ENCODE measurements at regions not wholly inside any gene's neighbourhood (a gene's known extent, or its start where the extent isn't known, plus 50 kb on each side); places are given as distances from the start of the nearest gene placed in this dataset.

GRCh38 chr6:165999279-165999678 lies 168.4 kb downstream of the TBXT start:
- in situ Hi-C loops (cut with HindIII; ENCODE audit: low pct_unique_long_range_greater_than_20kb, low sequenced_read_pairs), result no loop called here

GRCh38 chr6:165998072-165998471 lies 169.6 kb downstream of the TBXT start:
- DNase-seq (ENCODE audit: low read depth), result no peak

More at GRCh38 chr6:165999279-165999678, 168.4 kb downstream of the TBXT start:
- no peak for DNase-seq (ENCODE audit: low read depth)

GRCh38 chr6:165991341-165991740 lies 176.3 kb downstream of the TBXT start:
- no peak for DNase-seq (ENCODE audit: low read depth)
- in situ Hi-C loops (cut with HindIII; ENCODE audit: low pct_unique_long_range_greater_than_20kb, low sequenced_read_pairs), result no loop called here

More at GRCh38 chr6:165998072-165998471, 169.6 kb downstream of the TBXT start:
- in situ Hi-C loops (cut with HindIII; ENCODE audit: low pct_unique_long_range_greater_than_20kb, low sequenced_read_pairs), result no loop called here

- in situ Hi-C loops (cut with HindIII; ENCODE audit: low pct_unique_long_range_greater_than_20kb, low sequenced_read_pairs), result no loop called here
- DNase-seq (ENCODE audit: low read depth), result no peak
Measured at GRCh38 chr6:165990216-165990615, 177.4 kb downstream of the TBXT start.

GRCh38 chr6:165988757-165989456 lies 178.7 kb downstream of the TBXT start:
- no peak for DNase-seq (ENCODE audit: low read depth)

GRCh38 chr6:165988302-165988756 lies 179.3 kb downstream of the TBXT start:
- DNase-seq (ENCODE audit: low read depth), result no peak
- in situ Hi-C loops (cut with HindIII; ENCODE audit: low pct_unique_long_range_greater_than_20kb, low sequenced_read_pairs), result no loop called here

More at GRCh38 chr6:165988757-165989456, 178.7 kb downstream of the TBXT start:
- in situ Hi-C loops (cut with HindIII; ENCODE audit: low pct_unique_long_range_greater_than_20kb, low sequenced_read_pairs), result no loop called here

- in situ Hi-C loops (cut with HindIII; ENCODE audit: low pct_unique_long_range_greater_than_20kb, low sequenced_read_pairs), result no loop called here
- DNase-seq (ENCODE audit: low read depth), result peak; percentile 46
Measured at GRCh38 chr6:165987483-165988301, 180.0 kb downstream of the TBXT start.

GRCh38 chr6:165986914-165987482 lies 180.7 kb downstream of the TBXT start:
- in situ Hi-C loops (cut with HindIII; ENCODE audit: low pct_unique_long_range_greater_than_20kb, low sequenced_read_pairs), result no loop called here
- DNase-seq (ENCODE audit: low read depth), result no peak

- DNase-seq (ENCODE audit: low read depth), result no peak
- in situ Hi-C loops (cut with HindIII; ENCODE audit: low pct_unique_long_range_greater_than_20kb, low sequenced_read_pairs), result no loop called here
Measured at GRCh38 chr6:165986311-165986913, 181.2 kb downstream of the TBXT start.

GRCh38 chr6:165985806-165986299 lies 181.8 kb downstream of the TBXT start:
- in situ Hi-C loops (cut with HindIII; ENCODE audit: low pct_unique_long_range_greater_than_20kb, low sequenced_read_pairs), result no loop called here
- DNase-seq (ENCODE audit: low read depth), result no peak

GRCh38 chr6:165985281-165985805 lies 182.3 kb downstream of the TBXT start:
- in situ Hi-C loops (cut with HindIII; ENCODE audit: low pct_unique_long_range_greater_than_20kb, low sequenced_read_pairs), result no loop called here
- DNase-seq (ENCODE audit: low read depth), result no peak

GRCh38 chr6:165984729-165985275 lies 182.8 kb downstream of the TBXT start:
- in situ Hi-C loops (cut with HindIII; ENCODE audit: low pct_unique_long_range_greater_than_20kb, low sequenced_read_pairs), result no loop called here
- no peak for DNase-seq (ENCODE audit: low read depth)

GRCh38 chr6:165983112-165984072 lies 184.3 kb downstream of the TBXT start:
- in situ Hi-C loops (cut with HindIII; ENCODE audit: low pct_unique_long_range_greater_than_20kb, low sequenced_read_pairs), result no loop called here
- DNase-seq (ENCODE audit: low read depth), result no peak

- DNase-seq (ENCODE audit: low read depth), result no peak
- in situ Hi-C loops (cut with HindIII; ENCODE audit: low pct_unique_long_range_greater_than_20kb, low sequenced_read_pairs), result no loop called here
Measured at GRCh38 chr6:165978476-165978875, 189.2 kb downstream of the TBXT start.

GRCh38 chr6:165976684-165977083 lies 191.0 kb downstream of the TBXT start:
- in situ Hi-C loops (cut with HindIII; ENCODE audit: low pct_unique_long_range_greater_than_20kb, low sequenced_read_pairs), result no loop called here
- no peak for DNase-seq (ENCODE audit: low read depth)

GRCh38 chr6:165974817-165975216 lies 192.8 kb downstream of the TBXT start:
- in situ Hi-C loops (cut with HindIII; ENCODE audit: low pct_unique_long_range_greater_than_20kb, low sequenced_read_pairs), result no loop called here
- DNase-seq (ENCODE audit: low read depth), result no peak

GRCh38 chr6:165973473-165973872 lies 194.2 kb downstream of the TBXT start:
- in situ Hi-C loops (cut with HindIII; ENCODE audit: low pct_unique_long_range_greater_than_20kb, low sequenced_read_pairs), result no loop called here

More at GRCh38 chr6:165973473-165973872, 194.2 kb downstream of the TBXT start:
- DNase-seq (ENCODE audit: low read depth), result no peak
